GM23338 (cell line): ENCODE measurements at regions not wholly inside any gene's neighbourhood (a gene's known extent, or its start where the extent isn't known, plus 50 kb on each side); places are given as distances from the start of the nearest gene placed in this dataset.

ENCODE experiments used
- ATAC-seq: fragments of 200-7000 bp; cut with Tn5 transposase; 3 replicates; pipeline ENCODE4 v1.9.1; 2020
- DNase-seq: peaks from one replicate; pipeline ENCODE4 v3.0.0-alpha.2; 2015; ENCODE audit warnings: low spot score
- H2AFZ ChIP-seq: fragments of 200-600 bp; sonication (generic); 2 replicates; pipeline ENCODE4 v1.8.0; 2016; ENCODE audit warnings: antibody characterized with exemption, mild to moderate bottlenecking, moderate library complexity
- H3F3A ChIP-seq: fragments of 200-600 bp; sonication (generic); replicated peaks from 2 replicates; pipeline ENCODE4 v1.8.0; 2017; ENCODE audit warnings: antibody characterized with exemption, mixed run types, low read depth
- H3K27ac ChIP-seq: fragments of 200-600 bp; sonication (generic); 2 replicates; pipeline ENCODE4 v1.6.1; 2016; ENCODE audit warnings: low read depth
- H3K27me3 ChIP-seq: fragments of 200-600 bp; sonication (generic); 2 replicates; pipeline ENCODE4 v1.8.0; 2016; ENCODE audit warnings: mild to moderate bottlenecking, mixed run types, moderate library complexity; ENCODE audit not compliant: insufficient read depth
- H3K36me3 ChIP-seq: fragments of 200-600 bp; sonication (generic); 2 replicates; pipeline ENCODE4 v1.8.0; 2016; ENCODE audit warnings: mild to moderate bottlenecking; ENCODE audit not compliant: insufficient read depth
- H3K4me1 ChIP-seq: fragments of 200-600 bp; sonication (generic); 2 replicates; pipeline ENCODE4 v1.8.0; 2016; ENCODE audit warnings: mild to moderate bottlenecking, moderate library complexity; ENCODE audit not compliant: insufficient read depth
- H3K4me2 ChIP-seq: fragments of 200-600 bp; sonication (generic); 2 replicates; pipeline ENCODE4 v1.7.1; 2017; ENCODE audit warnings: mixed run types
- H3K4me3 ChIP-seq: fragments of 200-600 bp; sonication (generic); 2 replicates; pipeline ENCODE4 v1.6.1; 2016; ENCODE audit warnings: mixed run types
- H3K79me2 ChIP-seq: fragments of 200-600 bp; sonication (generic); replicated peaks from 2 replicates; pipeline ENCODE4 v1.8.0; 2017; ENCODE audit warnings: mild to moderate bottlenecking; ENCODE audit not compliant: insufficient read depth
- H3K9me2 ChIP-seq: fragments of 200-600 bp; sonication (generic); 2 replicates; pipeline ENCODE4 v1.8.0; 2017; ENCODE audit not compliant: insufficient read depth
- H4K20me1 ChIP-seq: fragments of 200-600 bp; sonication (generic); replicated peaks from 2 replicates; pipeline ENCODE4 v1.8.0; 2017; ENCODE audit warnings: mild to moderate bottlenecking; ENCODE audit not compliant: insufficient read depth
- H3K27ac Mint-ChIP-seq: 2 replicates; pipeline ENCODE4 v1.8.0; 2020; ENCODE audit warnings: inconsistent platforms, mild to moderate bottlenecking, moderate library complexity, mixed read lengths
- H3K27me3 Mint-ChIP-seq: 3 replicates; pipeline ENCODE4 v1.8.0; 2022; ENCODE audit warnings: low read depth, mild to moderate bottlenecking, moderate library complexity, mixed read lengths, inconsistent platforms; ENCODE audit not compliant: insufficient read depth, poor library complexity
- H3K36me3 Mint-ChIP-seq: 3 replicates; pipeline ENCODE4 v1.8.0; 2021; ENCODE audit warnings: low read depth, mild to moderate bottlenecking, inconsistent platforms, moderate library complexity, mixed read lengths
- H3K4me1 Mint-ChIP-seq: 3 replicates; pipeline ENCODE4 v1.8.0; 2020; ENCODE audit warnings: mild to moderate bottlenecking, inconsistent platforms, mixed read lengths
- H3K4me3 Mint-ChIP-seq: 3 replicates; pipeline ENCODE4 v1.8.0; 2021; ENCODE audit warnings: moderate library complexity, mild to moderate bottlenecking, inconsistent platforms, mixed read lengths
- H3K9me3 Mint-ChIP-seq: 3 replicates; pipeline ENCODE4 v1.8.0; 2020; ENCODE audit warnings: moderate library complexity, mild to moderate bottlenecking, inconsistent platforms, mixed read lengths
- CREB1 ChIP-seq: fragments of 250-450 bp; sonication (Bioruptor Pico); IDR thresholded peaks from 2 replicates; pipeline ENCODE4 v1.5.0; 2020; ENCODE audit warnings: low read depth, mild to moderate bottlenecking, moderate library complexity
- CTCF ChIP-seq, 2 experiments: fragments of 200-600 bp in 1 of 2; sonication (generic) in 1 of 2; conservative IDR thresholded peaks; 2 replicates each; pipeline versions ENCODE4 v1.5.1 to v1.6.1; 2016 to 2017; ENCODE audit warnings: antibody characterized with exemption in 2 of 2, low read depth in 2 of 2, mild to moderate bottlenecking in 2 of 2, moderate library complexity in 1 of 2
- ETS1 ChIP-seq: IDR thresholded peaks from 2 replicates; pipeline ENCODE4 v1.6.1; 2016; ENCODE audit warnings: antibody characterized with exemption
- EZH2 ChIP-seq: fragments of 200-600 bp; sonication (generic); IDR thresholded peaks from one replicate; pipeline ENCODE4 v1.8.0; 2017; ENCODE audit warnings: antibody characterized with exemption, mild to moderate bottlenecking, low read depth; ENCODE audit not compliant: unreplicated experiment
- EZH2phosphoT487 ChIP-seq: fragments of 200-600 bp; sonication (generic); IDR thresholded peaks from one replicate; pipeline ENCODE4 v1.8.1; 2018; ENCODE audit warnings: antibody characterized with exemption; ENCODE audit not compliant: unreplicated experiment
- JUNB ChIP-seq: IDR thresholded peaks from one replicate; pipeline ENCODE4 v1.6.1; 2016; ENCODE audit warnings: antibody characterized with exemption; ENCODE audit not compliant: unreplicated experiment
- NANOG ChIP-seq: IDR thresholded peaks from 2 replicates; pipeline ENCODE4 v1.6.1; 2016; ENCODE audit warnings: antibody characterized with exemption, borderline replicate concordance
- POLR2AphosphoS5 ChIP-seq: IDR thresholded peaks from 2 replicates; pipeline ENCODE4 v1.6.1; 2016; ENCODE audit warnings: antibody characterized with exemption, low read depth
- STAT1 ChIP-seq: IDR thresholded peaks from one replicate; pipeline ENCODE4 v1.6.1; 2016; ENCODE audit warnings: antibody characterized with exemption; ENCODE audit not compliant: unreplicated experiment
- ZNF114 ChIP-seq: fragments of 250-450 bp; sonication (Bioruptor Pico); IDR thresholded peaks from 2 replicates; pipeline ENCODE4 v1.5.0; 2020; ENCODE audit warnings: mild to moderate bottlenecking, moderate library complexity
- ZNF331 ChIP-seq: fragments of 250-450 bp; sonication (Bioruptor Pico); IDR thresholded peaks from 2 replicates; pipeline ENCODE4 v1.5.0; 2020; ENCODE audit warnings: low read depth, mild to moderate bottlenecking, moderate library complexity
- ZNF462 ChIP-seq: fragments of 250-450 bp; sonication (Bioruptor Pico); IDR thresholded peaks from 2 replicates; pipeline ENCODE4 v1.5.0; 2020; ENCODE audit warnings: mild to moderate bottlenecking, moderate library complexity

GRCh38 chr1:217014066-217014465 lies 290.8 kb upstream of the ESRRG start:
- Histone ChIP-seq H3K27ac (no peak overlapping the region), H3K4me3 (no peak overlapping the region), H3K36me3 (no peaks in the 10 kb centered on the region), H3F3A (no peaks in the 10 kb centered on the region), H4K20me1 (no peaks in the 10 kb centered on the region), H3K4me2 (no peak overlapping the region), H3K4me1 (no peaks in the 10 kb centered on the region), H3K9me2 (peaks cover 5% of the 10 kb centered on the region; the same call in 1 of the 2 replicates), H3K27me3 (no peaks in the 10 kb centered on the region), H2AFZ (no peak overlapping the region), H3K79me2 (no peaks in the 10 kb centered on the region)
- no peak for ATAC-seq
- Mint-ChIP-seq H3K4me1 (no peaks in the 10 kb centered on the region), H3K36me3 (no peaks in the 10 kb centered on the region), H3K27me3 (no peaks in the 10 kb centered on the region), H3K4me3 (no peak overlapping the region), H3K9me3 (no peaks in the 10 kb centered on the region), H3K27ac (no peak overlapping the region)
- TF ChIP-seq JUNB (no peak), ETS1 (no peak), NANOG (no peak), STAT1 (no peak), POLR2AphosphoS5 (no peak), ZNF462 (CRISPR knock-in tag) (no peak), EZH2 (no peak), EZH2phosphoT487 (no peak), CTCF (conservative IDR thresholded peaks at IDR 0.05; ENCODE audit: low read depth in 2 of 2) (no peak), CREB1 (CRISPR knock-in tag) (no peak), ZNF331 (no peak), ZNF114 (CRISPR knock-in tag) (no peak)
- no peak for DNase-seq
